Endothelial cell (in vitro differentiated cells): ENCODE measurements at regions not wholly inside any gene's neighbourhood (a gene's known extent, or its start where the extent isn't known, plus 50 kb on each side); places are given as distances from the start of the nearest gene placed in this dataset.

Experiments used
- DNase-seq: peaks from one replicate; pipeline ENCODE4 v3.0.0; 2021; ENCODE audit warnings: low spot score
- H3K27ac Mint-ChIP-seq: one replicate; pipeline ENCODE4 v1.8.0; 2021; ENCODE audit warnings: mixed read lengths, inconsistent platforms; ENCODE audit not compliant: unreplicated experiment
- H3K27me3 Mint-ChIP-seq: one replicate; pipeline ENCODE4 v1.8.0; 2021; ENCODE audit warnings: mild to moderate bottlenecking, moderate library complexity, mixed read lengths, inconsistent platforms; ENCODE audit not compliant: unreplicated experiment
- H3K36me3 Mint-ChIP-seq: one replicate; pipeline ENCODE4 v1.8.0; 2021; ENCODE audit warnings: mild to moderate bottlenecking, low read depth, mixed read lengths, inconsistent platforms; ENCODE audit not compliant: unreplicated experiment
- H3K4me1 Mint-ChIP-seq: one replicate; pipeline ENCODE4 v1.8.0; 2021; ENCODE audit warnings: mild to moderate bottlenecking, mixed read lengths, inconsistent platforms; ENCODE audit not compliant: unreplicated experiment
- H3K4me3 Mint-ChIP-seq: one replicate; pipeline ENCODE4 v1.8.0; 2021; ENCODE audit warnings: mild to moderate bottlenecking, mixed read lengths, inconsistent platforms; ENCODE audit not compliant: unreplicated experiment
- H3K9me3 Mint-ChIP-seq: one replicate; pipeline ENCODE4 v1.8.0; 2021; ENCODE audit warnings: mixed read lengths, inconsistent platforms; ENCODE audit not compliant: unreplicated experiment
- CTCF ChIP-seq: fragments of 200-600 bp; sonication (generic); IDR thresholded peaks from one replicate; pipeline ENCODE4 v1.5.0; 2021; ENCODE audit warnings: antibody characterized with exemption; ENCODE audit not compliant: unreplicated experiment

DNA sequence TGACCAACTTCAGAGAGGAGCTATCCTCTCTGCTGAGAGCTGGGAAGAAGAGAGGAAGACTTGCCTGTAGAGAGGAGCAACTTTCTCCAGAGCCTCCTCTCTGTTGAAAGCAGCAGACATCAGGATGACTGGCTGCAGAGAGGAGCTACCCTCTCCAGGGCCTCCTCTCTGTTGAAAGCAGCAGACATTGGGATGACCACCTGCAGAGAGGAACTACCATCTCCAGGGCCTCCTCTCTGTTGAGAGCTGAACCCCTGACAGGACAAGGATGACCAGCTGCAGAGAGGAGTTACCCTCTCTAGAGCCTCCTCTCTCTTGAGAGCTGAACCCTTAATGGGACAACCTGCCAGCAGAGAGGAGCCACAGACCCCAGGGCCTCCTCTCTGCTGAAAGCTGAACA lies 83.0 kb upstream of the GJB5 start:
- H3K4me1 Mint-ChIP-seq: no peaks in the 10 kb centered on the region
- H3K9me3 Mint-ChIP-seq: peaks cover 12% of the 10 kb centered on the region
- peaks cover 4% of the 10 kb centered on the region for H3K36me3 Mint-ChIP-seq
- no peak for TF ChIP-seq CTCF
- no peak overlapping the region for H3K4me3 Mint-ChIP-seq
- H3K27ac Mint-ChIP-seq: no peak overlapping the region
- DNase-seq: no peak
- no peaks in the 10 kb centered on the region for H3K27me3 Mint-ChIP-seq

DNA sequence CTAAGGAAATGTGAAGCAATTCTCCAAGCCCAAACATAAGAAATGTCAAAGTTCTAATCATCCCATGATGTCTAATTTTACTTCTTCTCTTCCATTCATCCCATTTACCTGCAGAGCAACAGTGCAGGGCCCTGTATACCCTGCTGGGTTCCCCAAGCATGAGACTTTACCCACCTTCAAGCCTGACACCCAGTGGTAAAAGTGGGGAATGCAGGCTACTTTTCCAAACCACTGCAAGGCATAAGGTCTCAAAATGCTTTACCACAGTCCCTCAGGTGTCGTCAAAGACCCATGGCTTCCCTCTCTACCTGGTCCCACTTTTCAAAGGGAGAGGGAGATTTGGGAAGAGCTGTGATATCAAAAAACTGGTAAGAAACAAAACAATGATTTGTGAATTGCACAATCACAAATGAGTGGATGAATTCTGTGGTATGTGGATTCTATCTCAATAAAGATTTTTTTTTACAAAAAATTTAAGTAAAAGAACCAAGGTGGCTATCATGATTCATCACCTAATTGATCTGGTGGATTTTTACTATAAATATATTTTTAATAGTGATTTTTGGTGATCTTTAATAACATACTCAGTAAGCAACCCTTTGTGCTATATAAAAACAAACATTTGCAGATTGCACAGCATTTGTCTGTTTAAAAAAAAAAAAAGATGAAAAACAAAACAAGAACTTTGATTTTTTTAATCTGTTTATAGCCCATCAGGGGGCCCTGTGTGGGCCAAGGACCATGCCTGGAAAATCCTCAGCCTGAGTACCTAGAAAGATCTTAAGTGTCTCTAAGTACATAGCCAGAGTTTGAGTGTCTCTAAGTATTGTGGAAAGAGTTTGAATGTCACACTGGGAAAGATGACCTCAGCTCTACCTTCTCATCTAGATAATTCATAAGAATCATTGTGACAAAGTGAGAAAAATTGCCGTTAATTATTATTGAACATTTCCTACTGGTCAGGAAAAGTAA lies 73.1 kb upstream of the GJB5 start:
- H3K36me3 Mint-ChIP-seq: no peaks in the 10 kb centered on the region
- peak; percentile 75 for DNase-seq
- peak; percentile 93 for TF ChIP-seq CTCF
- H3K9me3 Mint-ChIP-seq: no peaks in the 10 kb centered on the region
- peaks cover 16% of the 10 kb centered on the region for H3K4me1 Mint-ChIP-seq
- H3K27me3 Mint-ChIP-seq: peaks cover 4% of the 10 kb centered on the region
- H3K27ac Mint-ChIP-seq: no peak overlapping the region
- no peak overlapping the region for H3K4me3 Mint-ChIP-seq

DNA sequence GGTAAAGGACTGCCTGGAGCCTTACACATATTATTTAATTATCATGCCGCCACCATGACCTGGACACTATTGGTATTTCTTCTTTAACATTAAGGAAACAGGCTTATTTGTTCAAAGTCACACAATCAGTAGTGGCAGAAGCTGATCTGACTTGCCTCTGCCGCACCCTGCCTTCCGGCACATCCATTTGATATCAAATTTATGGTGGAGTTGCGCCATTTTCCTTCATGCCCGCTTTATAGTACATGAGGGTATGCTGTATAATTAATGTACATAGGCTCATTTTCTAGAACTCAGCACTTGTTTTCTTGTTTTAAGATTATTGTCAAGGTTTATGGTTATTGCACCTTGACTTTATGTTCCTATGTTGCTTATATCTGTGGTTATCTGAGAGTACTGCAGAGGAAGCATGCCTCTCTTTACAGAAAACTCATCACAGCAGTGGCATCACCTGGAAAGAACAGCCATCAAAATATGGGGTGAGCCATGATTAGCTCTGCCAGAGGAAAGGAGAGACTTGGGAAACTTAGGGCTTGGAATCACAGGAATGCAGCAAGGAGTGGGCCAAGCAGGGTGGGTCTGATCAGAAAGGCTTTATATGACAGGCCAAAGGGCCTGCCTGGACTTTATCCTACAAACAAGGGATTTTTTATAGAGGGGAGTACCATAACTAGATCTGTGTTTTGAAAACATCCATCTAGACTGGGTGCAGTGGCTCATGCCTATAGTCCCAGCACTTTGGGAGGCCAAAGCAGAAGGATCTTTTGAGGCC lies 72.2 kb upstream of the GJB5 start:
- H3K36me3 Mint-ChIP-seq: no peaks in the 10 kb centered on the region
- H3K9me3 Mint-ChIP-seq: no peaks in the 10 kb centered on the region
- no peak for DNase-seq
- peaks cover 16% of the 10 kb centered on the region for H3K4me1 Mint-ChIP-seq
- H3K27me3 Mint-ChIP-seq: peaks cover 4% of the 10 kb centered on the region
- no peak overlapping the region for H3K4me3 Mint-ChIP-seq
- H3K27ac Mint-ChIP-seq: no peak overlapping the region
- no peak for TF ChIP-seq CTCF

GRCh38 chr1:34683616-34684015 lies 71.2 kb upstream of the GJB5 start:
- no peak overlapping the region for H3K4me3 Mint-ChIP-seq
- H3K4me1 Mint-ChIP-seq: peaks cover 16% of the 10 kb centered on the region
- TF ChIP-seq CTCF: no peak
- H3K36me3 Mint-ChIP-seq: no peaks in the 10 kb centered on the region
- peaks cover 4% of the 10 kb centered on the region for H3K27me3 Mint-ChIP-seq
- no peaks in the 10 kb centered on the region for H3K9me3 Mint-ChIP-seq
- DNase-seq: no peak
- H3K27ac Mint-ChIP-seq: no peak overlapping the region
